ENCODE measurements at regions not wholly inside any gene's neighbourhood (a gene's known extent, or its start where the extent isn't known, plus 50 kb on each side); places are given as distances from the start of the nearest gene placed in this dataset.

- TF ChIP-seq CTCF (IDR thresholded peaks at IDR 0.05), result no peak
- peaks cover 0 to 45% (median 19%) of the 10 kb centered on the region in 9 donors for H3K36me3 ChIP-seq
- DNase-seq, result no peak
- H3K4me1 ChIP-seq, result peaks cover 56 to 98% (median 81%) of the 10 kb centered on the region in 9 donors
- no peak for ATAC-seq
- WGBS, 2 donors, result 75 to 77% methylated on average over 32 of the region's 32 CpGs
- H3K27ac ChIP-seq, result peak overlapping the region; percentile 83 to 99 (median 97)
- no peaks in the 10 kb centered on the region for H3K9me3 ChIP-seq
- no peaks in the 10 kb centered on the region for H3K27me3 ChIP-seq
- H3K4me3 ChIP-seq, result peak overlapping the region in 3 of 10 donors; percentile 70 to 74 (median 70)
- intact Hi-C loops (cut with DNase I), result loop anchor here in 7 of 10 donors (5.0 to 10.0 kb wide), 7 partner anchors 37 to 382 kb away; partner anchors contain the start of gene NCOR2 (in 2 of the 7)
These were observed 90.5 kb downstream of the RFLNA start for GRCh38 chr12:124385219-124385969.

- Histone ChIP-seq H3K4me3 (no peak overlapping the region), H3K27me3 (no peaks in the 10 kb centered on the region), H3K36me3 (peaks cover 0 to 50% (median 19%) of the 10 kb centered on the region in 9 donors), H3K27ac (peak overlapping the region in 8 of 10 donors; percentile 8 to 99 (median 59)), H3K9me3 (no peaks in the 10 kb centered on the region), H3K4me1 (peaks cover 61 to 98% (median 83%) of the 10 kb centered on the region in 9 donors)
- ATAC-seq (no peak), DNase-seq (no peak)
- WGBS, 2 donors, result 84 to 85% methylated on average over 20 of the region's 20 CpGs
- TF ChIP-seq CTCF (IDR thresholded peaks at IDR 0.05), result no peak
- intact Hi-C loops (cut with DNase I), result loop anchor here in 7 of 10 donors (5.0 to 10.0 kb wide), 9 partner anchors 38 to 380 kb away; partner anchors contain the start of gene NCOR2 (in 2 of the 7)
These were observed 89.5 kb downstream of the RFLNA start for GRCh38 chr12:124384299-124384894.

GRCh38 chr12:124383028-124383427 lies 88.1 kb downstream of the RFLNA start:
- Histone ChIP-seq H3K4me1 (peaks cover 61 to 99% (median 80%) of the 10 kb centered on the region in 9 donors), H3K27me3 (no peaks in the 10 kb centered on the region), H3K36me3 (peaks cover 0 to 63% (median 26%) of the 10 kb centered on the region in 9 donors), H3K9me3 (no peaks in the 10 kb centered on the region), H3K4me3 (no peak overlapping the region), H3K27ac (peak overlapping the region in 8 of 10 donors; percentile 85 to 99 (median 88))
- 91 to 98% methylated on average over 10 of the region's 10 CpGs for WGBS, 2 donors
- TF ChIP-seq CTCF (IDR thresholded peaks at IDR 0.05), result no peak
- ATAC-seq (no peak), DNase-seq (no peak)
- intact Hi-C loops (cut with DNase I), result loop anchor here in 7 of 10 donors (5.0 to 10.0 kb wide), 9 partner anchors 39 to 382 kb away; partner anchors contain the start of gene NCOR2 (in 2 of the 7)

Data from heart right ventricle (tissue), 16 donors.